ENCODE measurements at regions not wholly inside any gene's neighbourhood (a gene's known extent, or its start where the extent isn't known, plus 50 kb on each side); places are given as distances from the start of the nearest gene placed in this dataset.

DNA sequence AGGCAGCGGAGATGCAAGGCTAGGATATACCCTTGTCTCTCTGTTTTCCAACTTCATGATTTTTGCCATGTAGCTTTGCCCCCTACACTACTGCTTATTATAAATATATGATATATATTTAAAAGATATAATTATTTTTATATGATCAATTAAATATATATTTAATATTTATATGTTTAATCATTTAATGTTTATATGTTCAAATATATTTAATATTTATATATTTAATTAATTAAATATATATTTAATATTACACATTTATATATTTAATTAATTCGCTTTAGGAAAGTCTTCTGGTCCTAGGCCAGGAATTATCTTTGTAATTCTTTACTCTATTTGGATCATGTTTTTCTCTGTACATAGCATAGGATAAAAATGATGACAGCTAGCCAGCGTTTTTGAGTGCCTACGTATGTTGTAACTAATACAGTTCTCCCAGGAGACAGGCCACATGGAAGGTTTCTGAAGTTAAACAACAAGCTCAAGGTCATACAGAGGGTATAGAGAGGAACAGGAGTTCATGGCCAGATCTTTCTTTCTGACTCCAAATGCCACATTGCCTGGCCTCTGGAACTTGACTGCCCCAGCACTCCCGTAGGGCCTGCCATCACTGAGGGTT is 192.5 kb downstream of the KCNA5 start:
- BruUV-seq (replicated peaks): no TSS peak
- Mint-ChIP-seq H3K27me3 (ENCODE audit: insufficient read depth, unreplicated experiment) (no peaks in the 10 kb centered on the region), H3K36me3 (ENCODE audit: insufficient read depth, unreplicated experiment) (no peaks in the 10 kb centered on the region), H3K4me1 (ENCODE audit: low read depth, unreplicated experiment) (peaks cover 6% of the 10 kb centered on the region), H3K27ac (ENCODE audit: unreplicated experiment) (no peak overlapping the region), H3K4me3 (ENCODE audit: unreplicated experiment) (no peak overlapping the region), H3K9me3 (ENCODE audit: unreplicated experiment) (peaks cover 9% of the 10 kb centered on the region)
- H3K4me1 ChIP-seq: no peaks in the 10 kb centered on the region
- POLR2A ChIA-PET: no interaction called here
- no peak overlapping the region for H3K4me3 ChIP-seq (ENCODE audit: low read depth, low read length)
- no peaks in the 10 kb centered on the region for H3K27me3 ChIP-seq (replicated peaks; ENCODE audit: control insufficient read depth, insufficient read depth, low read length)
- DNase-seq: no peak
- CTCF ChIA-PET: no interaction called here
- H3K36me3 ChIP-seq (ENCODE audit: control insufficient read depth, insufficient read depth, low read length): no peaks in the 10 kb centered on the region
- intact Hi-C loops (cut with micrococcal nuclease; ENCODE audit: unreplicated experiment): no loop called here
- TF ChIP-seq, protein P1, sequence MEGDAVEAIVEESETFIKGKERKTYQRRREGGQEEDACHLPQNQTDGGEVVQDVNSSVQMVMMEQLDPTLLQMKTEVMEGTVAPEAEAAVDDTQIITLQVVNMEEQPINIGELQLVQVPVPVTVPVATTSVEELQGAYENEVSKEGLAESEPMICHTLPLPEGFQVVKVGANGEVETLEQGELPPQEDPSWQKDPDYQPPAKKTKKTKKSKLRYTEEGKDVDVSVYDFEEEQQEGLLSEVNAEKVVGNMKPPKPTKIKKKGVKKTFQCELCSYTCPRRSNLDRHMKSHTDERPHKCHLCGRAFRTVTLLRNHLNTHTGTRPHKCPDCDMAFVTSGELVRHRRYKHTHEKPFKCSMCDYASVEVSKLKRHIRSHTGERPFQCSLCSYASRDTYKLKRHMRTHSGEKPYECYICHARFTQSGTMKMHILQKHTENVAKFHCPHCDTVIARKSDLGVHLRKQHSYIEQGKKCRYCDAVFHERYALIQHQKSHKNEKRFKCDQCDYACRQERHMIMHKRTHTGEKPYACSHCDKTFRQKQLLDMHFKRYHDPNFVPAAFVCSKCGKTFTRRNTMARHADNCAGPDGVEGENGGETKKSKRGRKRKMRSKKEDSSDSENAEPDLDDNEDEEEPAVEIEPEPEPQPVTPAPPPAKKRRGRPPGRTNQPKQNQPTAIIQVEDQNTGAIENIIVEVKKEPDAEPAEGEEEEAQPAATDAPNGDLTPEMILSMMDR (IDR thresholded peaks at IDR 0.05; ENCODE audit: insufficient read depth in 1 of 2, low read depth in 1 of 2, low read length in 1 of 2, severe bottlenecking in 1 of 2, unreplicated experiment in 1 of 2): no peak
- no peaks in the 10 kb centered on the region for H3K9me3 ChIP-seq

DNA sequence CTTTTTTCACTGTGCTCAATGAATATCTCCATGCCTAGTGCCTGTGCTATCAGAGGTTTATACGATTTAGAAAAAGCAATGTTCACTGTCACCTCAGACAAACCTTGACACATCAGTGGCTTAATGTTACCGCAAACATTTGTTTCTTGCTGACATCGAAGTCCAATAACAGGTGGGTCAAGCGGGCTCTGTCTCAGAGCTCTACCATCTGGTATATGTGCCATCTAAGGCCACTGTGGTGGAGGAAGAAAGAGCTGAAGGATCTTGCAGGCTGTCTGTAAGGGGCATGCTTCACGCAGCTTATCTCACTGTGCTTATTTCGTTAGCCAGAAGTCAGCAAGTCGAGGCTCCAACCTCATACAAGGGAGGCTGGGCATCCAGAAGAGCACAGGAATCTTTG is 189.5 kb upstream of the NTF3 start:
- CTCF ChIA-PET: interaction anchor here (0.6 kb wide), 1 partner anchor 55 kb away, joined by 3 read pairs; no protein-coding TSS in a partner anchor
- Mint-ChIP-seq H3K9me3 (ENCODE audit: unreplicated experiment) (peaks cover 12% of the 10 kb centered on the region), H3K27me3 (ENCODE audit: insufficient read depth, unreplicated experiment) (no peaks in the 10 kb centered on the region), H3K4me1 (ENCODE audit: low read depth, unreplicated experiment) (peaks cover 38% of the 10 kb centered on the region), H3K36me3 (ENCODE audit: insufficient read depth, unreplicated experiment) (peaks cover 4% of the 10 kb centered on the region), H3K27ac (ENCODE audit: unreplicated experiment) (peak overlapping the region; percentile 66), H3K4me3 (ENCODE audit: unreplicated experiment) (no peak overlapping the region)
- Histone ChIP-seq H3K4me1 (peaks cover 49% of the 10 kb centered on the region), H3K4me3 (ENCODE audit: low read depth, low read length) (no peak overlapping the region), H3K36me3 (ENCODE audit: control insufficient read depth, insufficient read depth, low read length) (no peaks in the 10 kb centered on the region), H3K9me3 (no peaks in the 10 kb centered on the region), H3K27me3 (replicated peaks; ENCODE audit: control insufficient read depth, insufficient read depth, low read length) (no peaks in the 10 kb centered on the region)
- no peak for DNase-seq
- POLR2A ChIA-PET: no interaction called here
- intact Hi-C loops (cut with micrococcal nuclease; ENCODE audit: unreplicated experiment): loop anchor here (5.0 kb wide), 1 partner anchor 200 kb away; no protein-coding TSS in a partner anchor
- TF ChIP-seq, protein P1 (IDR thresholded peaks at IDR 0.05; ENCODE audit: insufficient read depth in 1 of 2, low read depth in 1 of 2, low read length in 1 of 2, severe bottlenecking in 1 of 2, unreplicated experiment in 1 of 2): no peak
- BruUV-seq (replicated peaks): no TSS peak

DNA sequence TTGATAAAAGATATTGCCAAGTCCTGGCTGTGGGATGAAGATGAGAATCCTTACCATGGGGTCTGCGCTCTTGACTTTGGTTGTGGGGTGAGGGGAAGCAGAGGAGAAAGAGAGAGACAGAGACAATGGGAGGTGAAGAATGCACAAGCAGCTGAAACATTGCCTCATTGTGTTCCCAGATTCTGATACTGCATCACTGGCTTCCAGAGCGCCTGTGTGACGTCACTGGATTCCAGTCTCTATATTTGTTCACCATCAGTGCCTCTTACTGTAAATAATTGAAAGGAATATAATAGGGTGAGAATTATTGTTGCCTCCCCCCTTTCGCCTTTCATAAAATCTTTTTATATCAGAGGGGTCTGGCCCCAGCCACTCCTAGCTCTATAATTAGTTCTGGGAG is 188.9 kb upstream of the NTF3 start:
- Mint-ChIP-seq H3K27me3 (ENCODE audit: insufficient read depth, unreplicated experiment) (no peaks in the 10 kb centered on the region), H3K4me1 (ENCODE audit: low read depth, unreplicated experiment) (peaks cover 38% of the 10 kb centered on the region), H3K27ac (ENCODE audit: unreplicated experiment) (peak overlapping the region; percentile 66), H3K9me3 (ENCODE audit: unreplicated experiment) (peaks cover 12% of the 10 kb centered on the region), H3K4me3 (ENCODE audit: unreplicated experiment) (no peak overlapping the region), H3K36me3 (ENCODE audit: insufficient read depth, unreplicated experiment) (peaks cover 4% of the 10 kb centered on the region)
- ChIA-PET CTCF (no interaction called here), POLR2A (no interaction called here)
- H3K4me1 ChIP-seq: peaks cover 49% of the 10 kb centered on the region
- TF ChIP-seq, protein P1 (IDR thresholded peaks at IDR 0.05; ENCODE audit: insufficient read depth in 1 of 2, low read depth in 1 of 2, low read length in 1 of 2, severe bottlenecking in 1 of 2, unreplicated experiment in 1 of 2): no peak
- H3K36me3 ChIP-seq (ENCODE audit: control insufficient read depth, insufficient read depth, low read length): no peaks in the 10 kb centered on the region
- BruUV-seq (replicated peaks): no TSS peak
- no peaks in the 10 kb centered on the region for H3K27me3 ChIP-seq (replicated peaks; ENCODE audit: control insufficient read depth, insufficient read depth, low read length)
- H3K4me3 ChIP-seq (ENCODE audit: low read depth, low read length): no peak overlapping the region
- intact Hi-C loops (cut with micrococcal nuclease; ENCODE audit: unreplicated experiment): loop anchor here (5.0 kb wide), 1 partner anchor 199 kb away; no protein-coding TSS in a partner anchor
- peak in 1 of 2 experiments; percentile 26 for DNase-seq
- no peaks in the 10 kb centered on the region for H3K9me3 ChIP-seq
